Activated naive CD4-positive, alpha-beta T cell treated with anti-CD3 and anti-CD28 coated beads for 36 hours (primary cell): ENCODE measurements at regions not wholly inside any gene's neighbourhood (a gene's known extent, or its start where the extent isn't known, plus 50 kb on each side); places are given as distances from the start of the nearest gene placed in this dataset.
A peak's percentile ranks its signal among the peaks of the same experiment; 100 is the strongest.

Experiments used
- CTCF ChIA-PET: fragments of 350-600 bp; sonication (Branson Sonifier 250); formaldehyde crosslinking; loops from one replicate; lab custom pipeline; 2021; ENCODE audit warnings: antibody characterized with exemption; lab: Charles Lee
- DNase-seq: peaks from one replicate; pipeline ENCODE4 v3.0.0-alpha.2; 2020
- H3K27ac Mint-ChIP-seq: one replicate; pipeline ENCODE4 v1.8.0; 2021; ENCODE audit warnings: mild to moderate bottlenecking, mixed read lengths
- H3K27me3 Mint-ChIP-seq: one replicate; pipeline ENCODE4 v1.8.0; 2021; ENCODE audit warnings: low read depth, mixed read lengths
- H3K36me3 Mint-ChIP-seq: one replicate; pipeline ENCODE4 v1.8.0; 2021; ENCODE audit warnings: low read depth, mixed read lengths
- H3K4me1 Mint-ChIP-seq: one replicate; pipeline ENCODE4 v1.8.0; 2021; ENCODE audit warnings: low read depth, mixed read lengths
- H3K4me3 Mint-ChIP-seq: one replicate; pipeline ENCODE4 v1.8.0; 2021; ENCODE audit warnings: mild to moderate bottlenecking, moderate library complexity, mixed read lengths
- H3K9me3 Mint-ChIP-seq: one replicate; pipeline ENCODE4 v1.8.0; 2021; ENCODE audit warnings: mixed read lengths
- intact Hi-C: fragments of 100-400 bp; cut with micrococcal nuclease; formaldehyde crosslinking; loops from one replicate; pipeline ENCODE4 v1.15.1; 2023

DNA sequence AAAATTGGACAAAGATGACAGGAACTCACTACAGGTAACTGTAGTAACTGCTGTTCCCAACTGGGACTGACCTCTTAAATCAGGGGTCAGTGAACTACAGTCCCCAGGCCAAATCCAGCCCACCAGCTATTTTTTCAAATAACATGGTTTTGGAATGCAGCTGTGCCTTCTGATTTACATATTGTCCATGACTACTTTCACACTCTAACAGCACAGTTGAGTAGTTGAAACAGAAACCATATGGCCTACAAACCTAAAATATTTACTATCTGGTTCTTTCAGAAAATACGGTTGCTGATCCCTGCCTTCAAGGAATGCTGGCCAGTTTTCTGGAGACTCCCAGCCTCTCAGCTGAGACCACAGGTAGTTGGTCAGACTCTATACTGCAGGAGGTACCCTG lies 161.5 kb upstream of the PRNP start:
- Mint-ChIP-seq H3K36me3 (peaks cover 4% of the 10 kb centered on the region), H3K9me3 (peaks cover 15% of the 10 kb centered on the region), H3K4me3 (no peak overlapping the region), H3K27ac (no peak overlapping the region), H3K27me3 (peaks cover 2% of the 10 kb centered on the region), H3K4me1 (no peaks in the 10 kb centered on the region)
- no peak for DNase-seq
- intact Hi-C loops: no loop called here
- CTCF ChIA-PET: interaction anchor here (0.7 kb wide), 1 partner anchor 245 kb away, joined by 4 read pairs; no protein-coding TSS in a partner anchor

DNA sequence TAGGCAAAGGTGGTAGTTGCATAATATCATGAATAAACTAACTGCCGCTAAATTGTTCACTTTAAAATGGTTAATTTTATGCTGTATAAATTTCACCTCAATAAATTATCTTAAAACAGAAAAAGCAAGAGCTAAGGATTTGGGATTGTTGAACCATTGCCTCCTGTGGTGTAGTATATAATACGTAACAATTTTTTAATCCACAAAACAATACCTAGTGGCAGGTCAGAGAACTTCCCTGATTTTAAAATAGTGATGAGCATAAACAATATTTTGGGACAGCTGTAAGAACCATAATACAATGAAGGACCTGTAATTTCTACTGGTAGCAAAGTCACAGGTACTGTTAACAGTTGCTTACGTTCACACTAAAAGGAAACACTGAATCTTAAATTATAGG lies 161.9 kb upstream of the PRNP start:
- Mint-ChIP-seq H3K4me3 (no peak overlapping the region), H3K36me3 (peaks cover 4% of the 10 kb centered on the region), H3K27me3 (peaks cover 6% of the 10 kb centered on the region), H3K9me3 (peaks cover 15% of the 10 kb centered on the region), H3K27ac (no peak overlapping the region), H3K4me1 (no peaks in the 10 kb centered on the region)
- no peak for DNase-seq
- intact Hi-C loops: no loop called here
- CTCF ChIA-PET: interaction anchor here (0.7 kb wide), 1 partner anchor 244 kb away, joined by 4 read pairs; no protein-coding TSS in a partner anchor

DNA sequence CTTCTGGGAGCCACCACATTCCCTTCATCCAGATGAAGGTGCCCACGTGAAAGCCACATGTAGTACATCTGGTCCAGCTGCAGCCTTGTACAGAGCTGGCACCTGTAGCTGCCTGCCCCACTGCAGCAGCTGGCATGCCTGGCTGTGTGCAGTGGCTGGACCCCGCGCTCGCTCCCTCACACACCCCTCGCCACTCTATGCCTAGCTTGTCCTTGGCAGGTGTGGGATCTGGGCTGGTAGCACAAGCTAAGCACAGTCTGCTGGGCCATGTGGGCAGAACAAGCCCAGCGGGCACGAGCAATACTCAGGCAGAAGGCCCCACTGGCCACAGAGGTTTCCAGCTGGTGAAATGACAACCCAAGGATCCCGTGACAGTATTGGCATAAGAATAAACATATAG lies 163.9 kb upstream of the PRNP start:
- intact Hi-C loops: no loop called here
- DNase-seq: no peak

DNA sequence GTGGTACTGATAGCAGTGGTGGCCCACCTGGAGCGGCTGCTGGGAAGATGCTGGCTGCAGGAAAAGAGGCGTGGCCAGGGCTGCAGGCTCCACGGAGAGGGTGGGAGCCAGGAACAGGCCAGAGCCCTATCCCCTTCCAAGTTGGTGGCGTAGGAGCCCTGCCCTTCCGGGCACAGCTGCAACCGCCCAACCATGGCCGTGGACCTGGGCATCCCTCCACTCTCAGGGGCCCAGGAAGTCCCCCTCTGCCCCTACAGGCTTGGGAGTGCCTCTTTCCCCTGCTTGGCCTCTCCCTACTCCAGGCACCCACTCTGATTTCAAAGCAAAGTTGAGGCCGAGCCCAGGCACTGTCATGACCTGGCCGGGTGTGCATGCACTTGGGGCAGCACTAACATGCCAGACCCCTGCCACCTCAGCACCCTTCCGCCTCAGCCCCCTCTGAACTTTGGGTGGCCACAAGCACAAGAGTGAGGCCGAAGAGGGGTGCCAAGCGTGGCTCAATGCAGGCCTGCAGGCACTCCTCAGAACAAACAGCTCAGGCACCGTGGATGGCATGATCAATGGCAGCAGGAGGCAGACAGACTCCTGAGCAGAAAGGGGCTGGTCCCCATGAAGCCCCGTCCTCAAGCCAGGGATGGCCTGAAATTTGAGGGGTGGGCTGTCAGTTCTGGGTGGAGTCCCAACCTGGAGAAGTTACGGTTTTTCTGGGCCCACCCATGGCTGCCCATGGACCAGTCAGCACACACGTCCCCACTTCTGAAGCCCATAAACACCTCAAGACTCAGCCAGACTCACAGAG lies 164.9 kb upstream of the PRNP start:
- intact Hi-C loops: no loop called here
- DNase-seq: no peak
- no peak overlapping the region for H3K27ac Mint-ChIP-seq
- H3K4me1 Mint-ChIP-seq: no peaks in the 10 kb centered on the region
- H3K36me3 Mint-ChIP-seq: no peaks in the 10 kb centered on the region
- H3K27me3 Mint-ChIP-seq: peaks cover 14% of the 10 kb centered on the region
- CTCF ChIA-PET: no interaction called here
- no peak overlapping the region for H3K4me3 Mint-ChIP-seq
- peaks cover 5% of the 10 kb centered on the region for H3K9me3 Mint-ChIP-seq

More for the DNA sequence above, 163.9 kb upstream of the PRNP start:
- CTCF ChIA-PET: interaction anchor here (0.6 kb wide), 1 partner anchor 90 kb away, joined by 3 read pairs; no protein-coding TSS in a partner anchor
- Mint-ChIP-seq H3K27me3 (peaks cover 8% of the 10 kb centered on the region), H3K4me3 (no peak overlapping the region), H3K4me1 (no peaks in the 10 kb centered on the region), H3K27ac (no peak overlapping the region), H3K9me3 (peaks cover 5% of the 10 kb centered on the region), H3K36me3 (no peaks in the 10 kb centered on the region)

DNA sequence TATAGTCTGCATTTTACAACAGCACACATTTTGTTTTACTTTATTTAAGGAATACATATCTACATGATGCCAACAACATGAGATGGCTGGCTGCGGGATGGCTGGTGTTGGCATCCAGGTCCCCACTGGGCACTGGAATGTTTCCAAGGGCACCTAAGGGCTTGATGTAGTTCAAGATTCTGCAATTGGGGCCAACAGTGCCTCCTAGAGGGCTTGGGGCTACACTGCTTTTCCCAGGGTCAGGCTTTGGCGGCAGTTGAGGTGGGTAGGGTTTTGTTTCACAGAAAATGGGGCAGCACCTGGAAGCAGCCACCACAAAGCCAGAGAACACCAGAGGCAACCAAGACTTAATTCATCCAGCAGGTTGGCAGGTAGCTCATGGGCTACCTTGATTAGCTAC lies 166.7 kb upstream of the PRNP start:
- Mint-ChIP-seq H3K27me3 (peaks cover 14% of the 10 kb centered on the region), H3K4me1 (no peaks in the 10 kb centered on the region), H3K36me3 (no peaks in the 10 kb centered on the region), H3K4me3 (no peak overlapping the region), H3K27ac (no peak overlapping the region), H3K9me3 (peaks cover 5% of the 10 kb centered on the region)
- intact Hi-C loops: loop anchor here (1.0 kb wide), 1 partner anchor 411 kb away; no protein-coding TSS in a partner anchor
- CTCF ChIA-PET: interaction anchor here (1.0 kb wide), 1 partner anchor 244 kb away, joined by 3 read pairs; no protein-coding TSS in a partner anchor
- DNase-seq: peak; percentile 44

DNA sequence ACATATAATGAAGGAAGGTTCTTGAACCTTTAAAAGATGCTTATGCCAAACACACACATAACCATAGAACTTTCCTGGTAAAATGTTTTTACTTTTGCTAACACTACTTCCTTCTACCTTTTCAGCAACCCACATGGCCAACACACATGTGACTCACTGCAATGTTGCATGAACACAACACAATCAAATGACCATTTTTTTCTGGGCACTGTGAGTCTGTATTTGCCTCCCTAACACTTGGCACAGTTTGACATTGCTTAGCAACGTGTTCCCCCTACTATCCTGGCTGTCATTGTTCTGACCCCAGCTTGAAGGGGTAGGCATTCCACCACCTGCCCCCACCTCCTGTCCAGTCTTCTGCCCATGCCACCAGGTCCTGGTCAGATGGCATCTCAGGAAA lies 169.4 kb upstream of the PRNP start:
- intact Hi-C loops: no loop called here
- H3K27ac Mint-ChIP-seq: no peak overlapping the region

DNA sequence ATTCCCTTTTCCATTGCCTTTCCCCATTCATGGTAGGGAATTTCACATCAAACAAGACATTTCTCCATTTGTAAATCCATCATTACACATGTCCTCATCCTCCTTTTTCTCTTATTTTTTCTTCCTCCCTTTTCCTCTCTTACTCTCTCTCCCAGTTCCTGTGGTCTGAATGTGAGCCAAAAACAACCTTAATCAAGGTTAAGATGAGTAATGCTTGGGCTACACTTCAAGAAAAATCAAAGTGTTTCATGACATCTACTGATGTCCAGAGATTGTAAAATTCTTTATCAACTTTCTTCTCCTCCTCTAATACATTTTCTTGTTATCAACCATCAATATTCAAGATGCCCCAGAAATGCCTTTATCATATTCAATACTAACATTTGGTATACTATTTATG lies 172.5 kb upstream of the PRNP start:
- Mint-ChIP-seq H3K27me3 (peaks cover 27% of the 10 kb centered on the region), H3K4me3 (no peak overlapping the region), H3K9me3 (peaks cover 3% of the 10 kb centered on the region), H3K27ac (no peak overlapping the region), H3K36me3 (no peaks in the 10 kb centered on the region), H3K4me1 (no peaks in the 10 kb centered on the region)
- CTCF ChIA-PET: no interaction called here
- intact Hi-C loops: no loop called here
- DNase-seq: no peak

More for the DNA sequence above, 169.4 kb upstream of the PRNP start:
- no peaks in the 10 kb centered on the region for H3K9me3 Mint-ChIP-seq
- H3K27me3 Mint-ChIP-seq: peaks cover 17% of the 10 kb centered on the region
- H3K4me3 Mint-ChIP-seq: no peak overlapping the region
- H3K36me3 Mint-ChIP-seq: no peaks in the 10 kb centered on the region
- CTCF ChIA-PET: no interaction called here
- DNase-seq: no peak
- H3K4me1 Mint-ChIP-seq: no peaks in the 10 kb centered on the region

DNA sequence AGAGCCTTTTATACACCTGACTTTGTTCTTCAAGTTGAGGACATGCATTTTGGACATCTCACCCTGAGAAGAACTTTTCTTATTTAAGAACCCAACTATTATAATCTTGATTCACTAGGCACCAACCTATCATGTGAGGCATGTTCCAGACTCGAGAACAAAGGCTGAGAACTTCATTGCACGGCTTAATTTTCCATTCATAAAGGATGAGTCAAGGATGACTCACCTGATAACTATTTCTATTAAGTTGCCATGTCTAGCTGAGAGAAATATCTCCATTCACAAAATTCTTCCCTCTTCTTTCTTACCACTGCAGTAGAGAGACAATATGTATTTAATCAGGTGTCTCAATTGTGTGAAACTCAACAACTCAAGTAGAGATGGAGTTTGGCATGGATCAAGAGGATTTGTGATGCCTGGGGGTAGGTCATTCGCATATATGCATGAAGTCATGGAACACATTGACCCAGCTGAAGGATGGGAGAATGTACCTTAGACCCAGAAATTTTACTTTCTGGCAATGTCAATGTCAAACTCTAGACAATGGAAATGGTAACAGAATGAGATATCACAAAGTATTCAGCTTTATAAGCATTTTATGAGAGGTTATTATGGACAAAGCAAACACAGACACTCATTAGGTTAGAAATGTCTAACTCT lies 173.2 kb upstream of the PRNP start:
- Mint-ChIP-seq H3K27ac (no peak overlapping the region), H3K4me3 (no peak overlapping the region), H3K27me3 (peaks cover 32% of the 10 kb centered on the region), H3K4me1 (no peaks in the 10 kb centered on the region), H3K9me3 (peaks cover 3% of the 10 kb centered on the region), H3K36me3 (no peaks in the 10 kb centered on the region)
- CTCF ChIA-PET: no interaction called here
- intact Hi-C loops: no loop called here
- no peak for DNase-seq

DNA sequence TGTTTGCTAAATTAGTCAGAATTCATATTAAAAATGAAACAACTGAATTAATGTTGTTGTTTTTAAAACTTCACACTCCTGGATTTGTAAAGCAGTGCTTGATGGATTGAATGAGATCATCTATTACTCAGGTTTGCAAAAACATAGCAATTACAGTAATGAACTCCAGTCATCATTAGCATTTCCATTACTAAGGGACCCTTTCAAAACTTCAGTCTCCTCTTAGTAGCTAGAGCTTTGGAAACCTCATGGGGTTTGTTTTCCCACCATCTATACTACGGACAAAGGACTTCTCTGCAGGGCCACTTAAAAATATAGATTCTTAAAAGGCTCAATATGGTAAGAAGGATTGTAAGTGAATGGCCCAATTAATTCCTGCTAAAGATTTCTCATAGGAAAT lies 174.5 kb upstream of the PRNP start:
- Mint-ChIP-seq H3K9me3 (peaks cover 3% of the 10 kb centered on the region), H3K4me1 (no peaks in the 10 kb centered on the region), H3K27ac (no peak overlapping the region), H3K4me3 (no peak overlapping the region), H3K36me3 (no peaks in the 10 kb centered on the region), H3K27me3 (peaks cover 26% of the 10 kb centered on the region)
- CTCF ChIA-PET: no interaction called here
- DNase-seq: no peak
- intact Hi-C loops: no loop called here

DNA sequence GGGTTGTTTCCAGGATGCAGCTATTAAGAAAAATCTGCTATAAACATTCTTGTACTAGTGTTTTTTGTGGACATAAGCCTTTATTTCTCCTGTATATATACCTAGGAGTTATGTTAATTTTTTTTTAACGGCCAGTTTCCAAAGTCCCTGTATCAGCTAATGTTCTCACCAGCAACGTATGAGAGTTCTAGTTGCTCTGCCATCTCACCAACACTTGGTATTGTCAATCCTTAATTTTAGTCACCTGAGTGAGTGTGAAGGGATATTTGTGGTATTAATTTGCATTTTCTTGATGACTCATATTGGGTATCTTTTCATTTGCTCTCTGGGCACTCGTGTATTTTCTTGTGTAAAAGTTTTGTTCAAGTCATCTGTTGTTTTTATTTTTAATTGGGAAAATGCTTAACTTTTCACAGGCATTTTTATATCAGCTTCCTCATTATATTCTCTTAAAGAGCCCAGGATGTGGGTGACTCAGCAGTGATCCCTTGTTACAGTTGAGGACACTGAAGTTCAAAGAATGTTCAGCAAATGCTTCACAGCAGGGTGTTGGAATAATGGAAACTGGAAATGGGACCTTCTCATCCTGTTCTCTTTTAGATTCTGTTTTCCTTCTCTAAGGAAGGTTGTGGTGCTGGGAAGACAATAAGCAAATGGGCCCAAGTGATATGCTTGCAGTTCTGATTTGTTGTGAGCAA lies 176.3 kb upstream of the PRNP start:
- H3K27me3 Mint-ChIP-seq: peaks cover 29% of the 10 kb centered on the region
- intact Hi-C loops: no loop called here
- DNase-seq: no peak
- no peak overlapping the region for H3K27ac Mint-ChIP-seq
- CTCF ChIA-PET: no interaction called here
- peaks cover 3% of the 10 kb centered on the region for H3K9me3 Mint-ChIP-seq
- H3K4me3 Mint-ChIP-seq: no peak overlapping the region
- H3K4me1 Mint-ChIP-seq: no peaks in the 10 kb centered on the region
- H3K36me3 Mint-ChIP-seq: no peaks in the 10 kb centered on the region

DNA sequence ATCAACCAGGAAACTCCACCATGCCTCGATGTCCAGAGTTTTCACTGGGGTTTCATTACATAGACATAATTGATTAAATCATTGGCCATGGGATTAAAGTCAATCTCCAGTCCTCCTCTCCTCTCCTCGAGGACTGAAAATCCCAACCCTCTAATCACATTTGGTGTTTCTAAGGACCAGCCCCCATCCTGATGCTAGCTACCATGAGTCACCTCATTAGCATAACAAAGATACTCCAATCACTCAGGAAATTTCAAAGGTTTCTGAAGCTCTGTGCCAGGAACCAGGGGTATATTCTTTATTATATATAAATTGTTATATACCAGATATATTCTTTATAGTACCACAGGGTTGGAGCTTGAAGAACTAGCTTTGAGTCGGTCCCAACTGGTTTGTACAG lies 177.5 kb upstream of the PRNP start:
- H3K27me3 Mint-ChIP-seq: peaks cover 33% of the 10 kb centered on the region

DNA sequence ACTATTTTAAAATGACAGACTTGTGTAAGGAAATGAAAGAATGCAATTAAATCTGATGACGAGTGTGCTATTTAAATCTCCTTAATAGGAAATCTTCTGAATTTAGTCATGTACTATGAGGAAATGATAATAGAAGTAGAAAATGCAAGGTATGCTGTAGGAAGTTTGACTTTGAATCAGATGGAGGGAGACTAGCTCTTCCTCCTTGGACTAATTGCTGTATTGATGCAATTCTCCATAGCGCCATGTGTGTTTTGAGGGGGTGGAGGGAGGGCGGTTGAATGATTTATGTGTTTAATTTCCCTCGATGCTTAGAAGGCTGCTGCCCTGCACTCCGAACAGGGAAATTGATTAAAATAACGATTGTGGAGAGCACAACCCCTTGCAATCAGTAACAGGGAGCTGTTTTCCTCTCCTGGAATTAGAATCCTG lies 179.0 kb upstream of the PRNP start:
- Mint-ChIP-seq H3K36me3 (no peaks in the 10 kb centered on the region), H3K4me3 (no peak overlapping the region), H3K4me1 (no peaks in the 10 kb centered on the region), H3K9me3 (peaks cover 3% of the 10 kb centered on the region), H3K27me3 (peaks cover 37% of the 10 kb centered on the region), H3K27ac (no peak overlapping the region)
- CTCF ChIA-PET: interaction anchor here (0.8 kb wide), 1 partner anchor 86 kb away, joined by 3 read pairs; no protein-coding TSS in a partner anchor
- intact Hi-C loops: no loop called here
- DNase-seq: no peak

More for the DNA sequence above, 177.5 kb upstream of the PRNP start:
- DNase-seq: no peak
- no peak overlapping the region for H3K27ac Mint-ChIP-seq
- peaks cover 3% of the 10 kb centered on the region for H3K9me3 Mint-ChIP-seq
- no peak overlapping the region for H3K4me3 Mint-ChIP-seq
- no peaks in the 10 kb centered on the region for H3K4me1 Mint-ChIP-seq
- intact Hi-C loops: no loop called here
- no peaks in the 10 kb centered on the region for H3K36me3 Mint-ChIP-seq
- CTCF ChIA-PET: no interaction called here
